A673 (cell line): ENCODE measurements at regions not wholly inside any gene's neighbourhood (a gene's known extent, or its start where the extent isn't known, plus 50 kb on each side); places are given as distances from the start of the nearest gene placed in this dataset.

Experiments
- CTCF ChIP-seq: fragments of 300-800, 200-600 bp; sonication (generic); conservative IDR thresholded peaks from 2 replicates; pipeline ENCODE4 v1.5.1; 2017; ENCODE audit warnings: low read depth, mild to moderate bottlenecking, antibody characterized with exemption, low read length, moderate library complexity, mixed read lengths
- EZH2 ChIP-seq: fragments of 200-600 bp; sonication (generic); IDR thresholded peaks from 2 replicates; pipeline ENCODE4 v1.6.1; 2017; ENCODE audit warnings: borderline replicate concordance, low read depth, mild to moderate bottlenecking, mixed read lengths, antibody characterized with exemption, low read length; ENCODE audit not compliant: poor library complexity, severe bottlenecking

- TF ChIP-seq CTCF = no peak
- no peak for TF ChIP-seq EZH2
Observed at GRCh38 chr5:3801967-3802366, 206.3 kb downstream of the IRX1 start.
